ENCODE measurements at regions not wholly inside any gene's neighbourhood (a gene's known extent, or its start where the extent isn't known, plus 50 kb on each side); places are given as distances from the start of the nearest gene placed in this dataset.

GRCh38 chr18:67268530-67268929 is 248.0 kb downstream of the DSEL start:
- Histone ChIP-seq H3K4me3 (replicated peaks in 1 of 2; ENCODE audit: low read depth in 1 of 2, low read length in 2 of 2) (no peak overlapping the region), H3K4me2 (ENCODE audit: low read length) (no peak overlapping the region), H3K27me3 (ENCODE audit: insufficient read depth, low read length) (no peaks in the 10 kb centered on the region), H3K9me2 (ENCODE audit: insufficient read depth) (no peaks in the 10 kb centered on the region), H3K9me3 (ENCODE audit: control insufficient read depth in 1 of 2, insufficient read depth in 1 of 2, low read depth in 1 of 2, low read length in 2 of 2) (peaks cover 19 to 25% of the 10 kb centered on the region in 2 experiments; a peak in 2 of 4 replicates), H3K79me2 (ENCODE audit: insufficient read depth, low read length) (no peaks in the 10 kb centered on the region), H4K20me1 (ENCODE audit: insufficient read depth) (no peaks in the 10 kb centered on the region), H2AFZ (ENCODE audit: low read depth, low read length, poor library complexity, severe bottlenecking) (no peak overlapping the region), H3K36me3 (ENCODE audit: control insufficient read depth in 1 of 2, insufficient read depth in 2 of 2, low read length in 2 of 2) (no peaks in the 10 kb centered on the region), H3K9ac (ENCODE audit: low read length) (no peak overlapping the region), H3K27ac (ENCODE audit: low read depth, low read length) (no peak overlapping the region), H3K4me1 (ENCODE audit: control insufficient read depth in 1 of 2, insufficient read depth in 2 of 2, low read length in 2 of 2) (no peaks in the 10 kb centered on the region)
- POLR2A ChIA-PET, result no interaction called here
- TF ChIP-seq ZBTB33 (IDR thresholded peaks at IDR 0.05; ENCODE audit: extremely low read depth, insufficient replicate concordance, low read length) (no peak), ZFX (IDR thresholded peaks at IDR 0.05) (no peak), REST (IDR thresholded peaks at IDR 0.05; ENCODE audit: low read depth) (no peak), ATF3 (IDR thresholded peaks at IDR 0.05) (no peak), CEBPB (IDR thresholded peaks at IDR 0.05; ENCODE audit: low read depth) (no peak), CTCF (IDR thresholded peaks at IDR 0.05 in 2 of 3, conservative IDR thresholded peaks at IDR 0.05 in 1 of 3; ENCODE audit: borderline replicate concordance in 1 of 3, insufficient read depth in 1 of 3, low read depth in 2 of 3, low read length in 2 of 3) (no peak), EZH2phosphoT487 (IDR thresholded peaks at IDR 0.05; ENCODE audit: borderline replicate concordance) (no peak), SP1 (IDR thresholded peaks at IDR 0.05; ENCODE audit: low read depth) (no peak)
- intact Hi-C loops (cut with micrococcal nuclease), result no loop called here
- CTCF ChIA-PET, result no interaction called here
- RAD21 ChIA-PET (ENCODE audit: low non-redundant PET in 1 of 2, low total read pairs in 2 of 2, uncharacterized antibody in 2 of 2, unreplicated experiment in 2 of 2), result no interaction called here
- ATAC-seq (no peak), DNase-seq (ENCODE audit: low read depth, low spot score) (no peak)
- BruUV-seq (replicated peaks), result no TSS peak

All from HCT116 (cell line).